Heart left ventricle (tissue), 13 donors: ENCODE measurements at regions not wholly inside any gene's neighbourhood (a gene's known extent, or its start where the extent isn't known, plus 50 kb on each side); places are given as distances from the start of the nearest gene placed in this dataset.

Source experiments
- CTCF ChIP-seq, 12 donors: fragments of 200-600 bp; sonication (generic) in 4 of 12; IDR thresholded peaks; one replicate each; pipeline versions ENCODE4 v1.5.0 to v1.8.0; 2018 to 2022; ENCODE audit warnings: antibody characterized with exemption in 12 of 12, mild to moderate bottlenecking in 5 of 12
- POLR2A ChIP-seq, 2 donors: fragments of 450-650 bp; IDR thresholded peaks; one replicate each; pipeline ENCODE4 v1.6.1; 2017; ENCODE audit warnings: antibody characterized with exemption in 2 of 2, mild to moderate bottlenecking in 2 of 2, moderate library complexity in 2 of 2
- donor health status: ischemic (EF 13 %, LVEDD 7.1; RV severe dilation, severe dysfunction).
- donor health status: DM: no; HTN: yes; CAD: no.
- donor health status: DM: no; HTN: no; CAD: no.
- donor health status: ischemic (EF 25% LVEDD 6.9; RV normal size, moderate dysfunction).
- donor health status: ischemic (EF 25% LVEDD 5.7; RV mildly dilated, moderate dysfunction).
- donor health status: ischemic (EF 35%, LVEDD 5.7; RV mildly dilated, moderate dysfunction).
- donor health status: nonischemic (EF 11% LVEDD 7.7; RV severe dilation, severe dysfunction).
- donor health status: DM: yes; HTN: yes; CAD: no.
- donor health status: PGD.
- donor health status: ischemic (EF 29% LVEDD 5.4; RV normal size, mild dysfunction).
- donor health status: nonischemic (EF 23%, LVEDD 6.1; RV moderate dilation, normal function).

- TF ChIP-seq CTCF (IDR thresholded peaks at IDR 0.05) (no peak), POLR2A (IDR thresholded peaks at IDR 0.05) (no peak)
Measured at GRCh38 chr2:97359861-97360584, 229.7 kb downstream of the ANKRD36B start.
